Testis (tissue), 2 donors: ENCODE measurements at regions not wholly inside any gene's neighbourhood (a gene's known extent, or its start where the extent isn't known, plus 50 kb on each side); places are given as distances from the start of the nearest gene placed in this dataset.

Experiments
- CTCF ChIP-seq, 3 experiments: fragments of 450-650 bp in 2 of 3; fragments of 200-600 bp in 1 of 3; sonication (generic) in 1 of 3; IDR thresholded peaks; one replicate each; pipeline ENCODE4 v1.5.1; 2016 to 2019; ENCODE audit warnings: antibody characterized with exemption in 3 of 3, mild to moderate bottlenecking in 2 of 3, moderate library complexity in 1 of 3
- POLR2A ChIP-seq: fragments of 450-650 bp; IDR thresholded peaks from one replicate; pipeline ENCODE4 v1.6.1; 2017; ENCODE audit warnings: antibody characterized with exemption, mild to moderate bottlenecking, moderate library complexity

- TF ChIP-seq CTCF (IDR thresholded peaks at IDR 0.05) (no peak), POLR2A (no peak)
Observed at GRCh38 chr2:2926009-2926857, 451.4 kb downstream of the EIPR1 start.
